ENCODE measurements at regions not wholly inside any gene's neighbourhood (a gene's known extent, or its start where the extent isn't known, plus 50 kb on each side); places are given as distances from the start of the nearest gene placed in this dataset.

- TF ChIP-seq, protein P1, sequence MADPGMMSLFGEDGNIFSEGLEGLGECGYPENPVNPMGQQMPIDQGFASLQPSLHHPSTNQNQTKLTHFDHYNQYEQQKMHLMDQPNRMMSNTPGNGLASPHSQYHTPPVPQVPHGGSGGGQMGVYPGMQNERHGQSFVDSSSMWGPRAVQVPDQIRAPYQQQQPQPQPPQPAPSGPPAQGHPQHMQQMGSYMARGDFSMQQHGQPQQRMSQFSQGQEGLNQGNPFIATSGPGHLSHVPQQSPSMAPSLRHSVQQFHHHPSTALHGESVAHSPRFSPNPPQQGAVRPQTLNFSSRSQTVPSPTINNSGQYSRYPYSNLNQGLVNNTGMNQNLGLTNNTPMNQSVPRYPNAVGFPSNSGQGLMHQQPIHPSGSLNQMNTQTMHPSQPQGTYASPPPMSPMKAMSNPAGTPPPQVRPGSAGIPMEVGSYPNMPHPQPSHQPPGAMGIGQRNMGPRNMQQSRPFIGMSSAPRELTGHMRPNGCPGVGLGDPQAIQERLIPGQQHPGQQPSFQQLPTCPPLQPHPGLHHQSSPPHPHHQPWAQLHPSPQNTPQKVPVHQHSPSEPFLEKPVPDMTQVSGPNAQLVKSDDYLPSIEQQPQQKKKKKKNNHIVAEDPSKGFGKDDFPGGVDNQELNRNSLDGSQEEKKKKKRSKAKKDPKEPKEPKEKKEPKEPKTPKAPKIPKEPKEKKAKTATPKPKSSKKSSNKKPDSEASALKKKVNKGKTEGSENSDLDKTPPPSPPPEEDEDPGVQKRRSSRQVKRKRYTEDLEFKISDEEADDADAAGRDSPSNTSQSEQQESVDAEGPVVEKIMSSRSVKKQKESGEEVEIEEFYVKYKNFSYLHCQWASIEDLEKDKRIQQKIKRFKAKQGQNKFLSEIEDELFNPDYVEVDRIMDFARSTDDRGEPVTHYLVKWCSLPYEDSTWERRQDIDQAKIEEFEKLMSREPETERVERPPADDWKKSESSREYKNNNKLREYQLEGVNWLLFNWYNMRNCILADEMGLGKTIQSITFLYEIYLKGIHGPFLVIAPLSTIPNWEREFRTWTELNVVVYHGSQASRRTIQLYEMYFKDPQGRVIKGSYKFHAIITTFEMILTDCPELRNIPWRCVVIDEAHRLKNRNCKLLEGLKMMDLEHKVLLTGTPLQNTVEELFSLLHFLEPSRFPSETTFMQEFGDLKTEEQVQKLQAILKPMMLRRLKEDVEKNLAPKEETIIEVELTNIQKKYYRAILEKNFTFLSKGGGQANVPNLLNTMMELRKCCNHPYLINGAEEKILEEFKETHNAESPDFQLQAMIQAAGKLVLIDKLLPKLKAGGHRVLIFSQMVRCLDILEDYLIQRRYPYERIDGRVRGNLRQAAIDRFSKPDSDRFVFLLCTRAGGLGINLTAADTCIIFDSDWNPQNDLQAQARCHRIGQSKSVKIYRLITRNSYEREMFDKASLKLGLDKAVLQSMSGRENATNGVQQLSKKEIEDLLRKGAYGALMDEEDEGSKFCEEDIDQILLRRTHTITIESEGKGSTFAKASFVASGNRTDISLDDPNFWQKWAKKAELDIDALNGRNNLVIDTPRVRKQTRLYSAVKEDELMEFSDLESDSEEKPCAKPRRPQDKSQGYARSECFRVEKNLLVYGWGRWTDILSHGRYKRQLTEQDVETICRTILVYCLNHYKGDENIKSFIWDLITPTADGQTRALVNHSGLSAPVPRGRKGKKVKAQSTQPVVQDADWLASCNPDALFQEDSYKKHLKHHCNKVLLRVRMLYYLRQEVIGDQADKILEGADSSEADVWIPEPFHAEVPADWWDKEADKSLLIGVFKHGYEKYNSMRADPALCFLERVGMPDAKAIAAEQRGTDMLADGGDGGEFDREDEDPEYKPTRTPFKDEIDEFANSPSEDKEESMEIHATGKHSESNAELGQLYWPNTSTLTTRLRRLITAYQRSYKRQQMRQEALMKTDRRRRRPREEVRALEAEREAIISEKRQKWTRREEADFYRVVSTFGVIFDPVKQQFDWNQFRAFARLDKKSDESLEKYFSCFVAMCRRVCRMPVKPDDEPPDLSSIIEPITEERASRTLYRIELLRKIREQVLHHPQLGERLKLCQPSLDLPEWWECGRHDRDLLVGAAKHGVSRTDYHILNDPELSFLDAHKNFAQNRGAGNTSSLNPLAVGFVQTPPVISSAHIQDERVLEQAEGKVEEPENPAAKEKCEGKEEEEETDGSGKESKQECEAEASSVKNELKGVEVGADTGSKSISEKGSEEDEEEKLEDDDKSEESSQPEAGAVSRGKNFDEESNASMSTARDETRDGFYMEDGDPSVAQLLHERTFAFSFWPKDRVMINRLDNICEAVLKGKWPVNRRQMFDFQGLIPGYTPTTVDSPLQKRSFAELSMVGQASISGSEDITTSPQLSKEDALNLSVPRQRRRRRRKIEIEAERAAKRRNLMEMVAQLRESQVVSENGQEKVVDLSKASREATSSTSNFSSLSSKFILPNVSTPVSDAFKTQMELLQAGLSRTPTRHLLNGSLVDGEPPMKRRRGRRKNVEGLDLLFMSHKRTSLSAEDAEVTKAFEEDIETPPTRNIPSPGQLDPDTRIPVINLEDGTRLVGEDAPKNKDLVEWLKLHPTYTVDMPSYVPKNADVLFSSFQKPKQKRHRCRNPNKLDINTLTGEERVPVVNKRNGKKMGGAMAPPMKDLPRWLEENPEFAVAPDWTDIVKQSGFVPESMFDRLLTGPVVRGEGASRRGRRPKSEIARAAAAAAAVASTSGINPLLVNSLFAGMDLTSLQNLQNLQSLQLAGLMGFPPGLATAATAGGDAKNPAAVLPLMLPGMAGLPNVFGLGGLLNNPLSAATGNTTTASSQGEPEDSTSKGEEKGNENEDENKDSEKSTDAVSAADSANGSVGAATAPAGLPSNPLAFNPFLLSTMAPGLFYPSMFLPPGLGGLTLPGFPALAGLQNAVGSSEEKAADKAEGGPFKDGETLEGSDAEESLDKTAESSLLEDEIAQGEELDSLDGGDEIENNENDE (IDR thresholded peaks at IDR 0.05; ENCODE audit: insufficient replicate concordance, low read length): no peak
- TF ChIP-seq POLR2A (IDR thresholded peaks at IDR 0.05; ENCODE audit: control extremely low read depth in 1 of 2, low read depth in 2 of 2, low read length in 2 of 2): no peak
- no peak for TF ChIP-seq POLR2AphosphoS5 (IDR thresholded peaks at IDR 0.05; ENCODE audit: low read depth, low read length)
- TF ChIP-seq CBX8 (IDR thresholded peaks at IDR 0.05; ENCODE audit: borderline replicate concordance, low read depth, low read length): no peak
- no peak for TF ChIP-seq ZNF274 (IDR thresholded peaks at IDR 0.05; ENCODE audit: borderline replicate concordance, extremely low read depth, low read length)
- no peak for TF ChIP-seq CREB1 (IDR thresholded peaks at IDR 0.05)
- TF ChIP-seq MAX (IDR thresholded peaks at IDR 0.05): no peak
- TF ChIP-seq SP2 (IDR thresholded peaks at IDR 0.05; ENCODE audit: low read length): no peak
- no peak for TF ChIP-seq TEAD4 (IDR thresholded peaks at IDR 0.05; ENCODE audit: low read depth, low read length)
- TF ChIP-seq HDAC6 (IDR thresholded peaks at IDR 0.05; ENCODE audit: low read depth, low read length): no peak
- TF ChIP-seq KDM5A (IDR thresholded peaks at IDR 0.05; ENCODE audit: low read length): no peak
- TF ChIP-seq RFX5 (IDR thresholded peaks at IDR 0.05; ENCODE audit: borderline replicate concordance, low read depth, low read length): no peak
- TF ChIP-seq SP4 (IDR thresholded peaks at IDR 0.05; ENCODE audit: low read length): no peak
- no peak for TF ChIP-seq BRCA1 (IDR thresholded peaks at IDR 0.05; ENCODE audit: low read depth, low read length)
Measured at GRCh38 chr3:54065586-54065985, 56.8 kb upstream of the CACNA2D3 start (continued).

Measured in H1 (cell line).